ENCODE measurements at regions not wholly inside any gene's neighbourhood (a gene's known extent, or its start where the extent isn't known, plus 50 kb on each side); places are given as distances from the start of the nearest gene placed in this dataset.

GRCh38 chr5:89421035-89421434 lies 538.1 kb upstream of the MEF2C start:
- DNase-seq (ENCODE audit: low spot score in 2 of 2): no peak
- no peak overlapping the region for H3K4me3 ChIP-seq (ENCODE audit: low read depth, poor library complexity, severe bottlenecking)
- intact Hi-C loops (cut with DNase I; ENCODE audit: low total_unique reads): no loop called here
- WGBS, 2 donors: 3 to 10% methylated on average over 1 of the region's 1 CpG
- no peak for TF ChIP-seq POLR2A (IDR thresholded peaks at IDR 0.05)
- TF ChIP-seq CTCF (IDR thresholded peaks at IDR 0.05): no peak

- intact Hi-C loops (cut with DNase I; ENCODE audit: low total_unique reads): no loop called here
- no peak for TF ChIP-seq POLR2A (IDR thresholded peaks at IDR 0.05)
- no peak for TF ChIP-seq CTCF (IDR thresholded peaks at IDR 0.05)
- DNase-seq (ENCODE audit: low spot score in 2 of 2): no peak
- no peak overlapping the region for H3K4me3 ChIP-seq (ENCODE audit: low read depth, poor library complexity, severe bottlenecking)
- WGBS, 2 donors: 86 to 89% methylated on average over 3 of the region's 3 CpGs
Observed at GRCh38 chr5:89418407-89419085, 535.6 kb upstream of the MEF2C start.

- no peak for TF ChIP-seq CTCF (IDR thresholded peaks at IDR 0.05)
- no peak for TF ChIP-seq POLR2A (IDR thresholded peaks at IDR 0.05)
- H3K4me3 ChIP-seq (ENCODE audit: low read depth, poor library complexity, severe bottlenecking): no peak overlapping the region
- 100% methylated on average over 2 of the region's 2 CpGs for WGBS, 2 donors
- no peak for DNase-seq (ENCODE audit: low spot score in 2 of 2)
- intact Hi-C loops (cut with DNase I; ENCODE audit: low total_unique reads): no loop called here
Observed at GRCh38 chr5:89417990-89418389, 535.0 kb upstream of the MEF2C start.

GRCh38 chr5:89417515-89417914 lies 534.5 kb upstream of the MEF2C start:
- 82% methylated on average over 3 of the region's 3 CpGs for WGBS, 2 donors
- no peak for DNase-seq (ENCODE audit: low spot score in 2 of 2)
- intact Hi-C loops (cut with DNase I; ENCODE audit: low total_unique reads): no loop called here
- no peak for TF ChIP-seq POLR2A (IDR thresholded peaks at IDR 0.05)
- no peak for TF ChIP-seq CTCF (IDR thresholded peaks at IDR 0.05)
- H3K4me3 ChIP-seq (ENCODE audit: low read depth, poor library complexity, severe bottlenecking): no peak overlapping the region

- WGBS, 2 donors: 77 to 86% methylated on average over 2 of the region's 2 CpGs
- intact Hi-C loops (cut with DNase I; ENCODE audit: low total_unique reads): no loop called here
- no peak overlapping the region for H3K4me3 ChIP-seq (ENCODE audit: low read depth, poor library complexity, severe bottlenecking)
- TF ChIP-seq POLR2A (IDR thresholded peaks at IDR 0.05): no peak
- no peak for TF ChIP-seq CTCF (IDR thresholded peaks at IDR 0.05)
- no peak for DNase-seq (ENCODE audit: low spot score in 2 of 2)
Observed at GRCh38 chr5:89411891-89412290, 528.9 kb upstream of the MEF2C start.

GRCh38 chr5:89407054-89407453 lies 524.1 kb upstream of the MEF2C start:
- no peak overlapping the region for H3K4me3 ChIP-seq (ENCODE audit: low read depth, poor library complexity, severe bottlenecking)
- WGBS, 2 donors: 85 to 87% methylated on average over 3 of the region's 3 CpGs
- no peak for TF ChIP-seq POLR2A (IDR thresholded peaks at IDR 0.05)
- TF ChIP-seq CTCF (IDR thresholded peaks at IDR 0.05): no peak
- intact Hi-C loops (cut with DNase I; ENCODE audit: low total_unique reads): no loop called here
- no peak for DNase-seq (ENCODE audit: low spot score in 2 of 2)
